ENCODE measurements at regions not wholly inside any gene's neighbourhood (a gene's known extent, or its start where the extent isn't known, plus 50 kb on each side); places are given as distances from the start of the nearest gene placed in this dataset.
"Not testable (repeated sequence)": the region's sequence is repeated elsewhere in the genome, so short reads cannot be mapped to it uniquely, and the experiment has no call there.

DNA sequence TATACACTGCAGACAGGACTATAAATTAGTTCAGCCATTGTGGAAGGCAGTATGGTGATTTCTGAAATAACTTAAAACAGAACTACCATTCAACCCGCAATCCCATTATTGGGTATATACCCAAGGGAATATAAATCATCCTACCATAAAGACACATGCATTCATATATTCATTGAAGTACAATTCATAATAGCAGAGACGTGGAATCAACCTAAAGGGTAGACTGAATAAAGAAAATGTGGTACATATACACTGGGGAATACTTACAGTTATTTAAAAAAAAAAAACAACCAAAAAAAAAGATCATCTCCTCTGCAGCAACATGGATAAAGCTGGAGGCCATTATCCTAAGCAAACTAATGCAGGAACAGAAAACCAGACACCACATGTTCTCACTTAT is 473.9 kb downstream of the TRHDE start:
- DNase-seq (ENCODE audit: extremely low spot score, unreplicated experiment), result no peak
- H3K36me3 Mint-ChIP-seq, result no peaks in the 10 kb centered on the region
- no peaks in the 10 kb centered on the region for H3K9me3 Mint-ChIP-seq
- peaks cover 4% of the 10 kb centered on the region for H3K4me1 Mint-ChIP-seq (ENCODE audit: unreplicated experiment)
- no peaks in the 10 kb centered on the region for H3K27me3 Mint-ChIP-seq
- no peak overlapping the region for H3K27ac Mint-ChIP-seq
- TF ChIP-seq, protein P1, sequence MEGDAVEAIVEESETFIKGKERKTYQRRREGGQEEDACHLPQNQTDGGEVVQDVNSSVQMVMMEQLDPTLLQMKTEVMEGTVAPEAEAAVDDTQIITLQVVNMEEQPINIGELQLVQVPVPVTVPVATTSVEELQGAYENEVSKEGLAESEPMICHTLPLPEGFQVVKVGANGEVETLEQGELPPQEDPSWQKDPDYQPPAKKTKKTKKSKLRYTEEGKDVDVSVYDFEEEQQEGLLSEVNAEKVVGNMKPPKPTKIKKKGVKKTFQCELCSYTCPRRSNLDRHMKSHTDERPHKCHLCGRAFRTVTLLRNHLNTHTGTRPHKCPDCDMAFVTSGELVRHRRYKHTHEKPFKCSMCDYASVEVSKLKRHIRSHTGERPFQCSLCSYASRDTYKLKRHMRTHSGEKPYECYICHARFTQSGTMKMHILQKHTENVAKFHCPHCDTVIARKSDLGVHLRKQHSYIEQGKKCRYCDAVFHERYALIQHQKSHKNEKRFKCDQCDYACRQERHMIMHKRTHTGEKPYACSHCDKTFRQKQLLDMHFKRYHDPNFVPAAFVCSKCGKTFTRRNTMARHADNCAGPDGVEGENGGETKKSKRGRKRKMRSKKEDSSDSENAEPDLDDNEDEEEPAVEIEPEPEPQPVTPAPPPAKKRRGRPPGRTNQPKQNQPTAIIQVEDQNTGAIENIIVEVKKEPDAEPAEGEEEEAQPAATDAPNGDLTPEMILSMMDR (conservative IDR thresholded peaks at IDR 0.05), result no peak
- H3K4me3 Mint-ChIP-seq, result no peak overlapping the region

DNA sequence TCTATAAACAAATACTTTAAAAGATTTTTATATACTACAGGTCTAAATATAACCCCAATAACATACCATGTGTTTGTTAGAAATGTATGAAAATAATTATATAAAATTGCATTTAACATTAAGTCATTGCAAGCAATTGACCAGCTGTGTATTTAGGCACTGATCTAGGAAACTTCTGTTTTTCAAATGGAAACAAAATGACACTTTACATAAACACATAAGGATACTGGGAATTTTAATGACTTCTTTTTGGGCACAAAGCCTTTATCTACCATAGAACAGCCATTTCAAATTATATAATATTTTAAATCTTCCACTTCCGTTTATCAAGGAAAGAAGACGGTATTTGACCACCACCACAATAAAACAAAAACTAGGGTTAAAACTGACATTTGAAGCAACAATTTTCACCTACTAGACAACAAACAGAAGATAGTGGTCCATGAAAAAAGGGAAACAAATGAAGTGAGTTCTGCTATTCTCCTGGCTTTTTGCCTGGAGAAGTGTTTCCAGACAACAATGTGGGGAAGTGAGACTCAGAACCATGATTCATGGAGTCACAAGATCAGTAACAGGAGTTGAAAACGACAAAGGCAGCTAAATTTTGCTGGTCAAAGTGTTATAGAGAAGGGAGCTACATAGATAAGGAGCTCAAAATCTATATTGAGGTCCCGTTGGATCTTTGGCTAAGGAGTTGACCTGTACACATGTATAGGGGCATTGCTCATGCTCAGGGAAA is 475.1 kb downstream of the TRHDE start:
- H3K27ac Mint-ChIP-seq, result no peak overlapping the region
- no peaks in the 10 kb centered on the region for H3K9me3 Mint-ChIP-seq
- TF ChIP-seq, protein P1 (conservative IDR thresholded peaks at IDR 0.05), result no peak
- no peaks in the 10 kb centered on the region for H3K36me3 Mint-ChIP-seq
- DNase-seq (ENCODE audit: extremely low spot score, unreplicated experiment), result no peak
- peaks cover 4% of the 10 kb centered on the region for H3K4me1 Mint-ChIP-seq (ENCODE audit: unreplicated experiment)
- H3K4me3 Mint-ChIP-seq, result no peak overlapping the region
- H3K27me3 Mint-ChIP-seq, result no peaks in the 10 kb centered on the region

GRCh38 chr12:72748971-72749370 is 476.8 kb downstream of the TRHDE start:
- TF ChIP-seq, protein P1 (conservative IDR thresholded peaks at IDR 0.05), result no peak
- Mint-ChIP-seq H3K36me3 (no peaks in the 10 kb centered on the region), H3K9me3 (no peaks in the 10 kb centered on the region), H3K27me3 (no peaks in the 10 kb centered on the region), H3K4me3 (no peak overlapping the region), H3K4me1 (ENCODE audit: unreplicated experiment) (peaks cover 4% of the 10 kb centered on the region), H3K27ac (no peak overlapping the region)
- no peak for DNase-seq (ENCODE audit: extremely low spot score, unreplicated experiment)

- no peak for DNase-seq (ENCODE audit: extremely low spot score, unreplicated experiment)
- Mint-ChIP-seq H3K9me3 (no peaks in the 10 kb centered on the region), H3K4me1 (ENCODE audit: unreplicated experiment) (no peaks in the 10 kb centered on the region), H3K27ac (no peak overlapping the region), H3K4me3 (no peak overlapping the region), H3K36me3 (no peaks in the 10 kb centered on the region), H3K27me3 (no peaks in the 10 kb centered on the region)
- TF ChIP-seq, protein P1 (conservative IDR thresholded peaks at IDR 0.05), result no peak
Measured at GRCh38 chr12:72753571-72753970, 481.4 kb downstream of the TRHDE start.

- H3K4me3 Mint-ChIP-seq; H3K4me1 Mint-ChIP-seq (ENCODE audit: unreplicated experiment); H3K27ac Mint-ChIP-seq; DNase-seq (ENCODE audit: extremely low spot score, unreplicated experiment); H3K27me3 Mint-ChIP-seq; H3K9me3 Mint-ChIP-seq; H3K36me3 Mint-ChIP-seq: not testable (repeated sequence)
Measured at GRCh38 chr12:72754026-72754425, 481.9 kb downstream of the TRHDE start.

DNA sequence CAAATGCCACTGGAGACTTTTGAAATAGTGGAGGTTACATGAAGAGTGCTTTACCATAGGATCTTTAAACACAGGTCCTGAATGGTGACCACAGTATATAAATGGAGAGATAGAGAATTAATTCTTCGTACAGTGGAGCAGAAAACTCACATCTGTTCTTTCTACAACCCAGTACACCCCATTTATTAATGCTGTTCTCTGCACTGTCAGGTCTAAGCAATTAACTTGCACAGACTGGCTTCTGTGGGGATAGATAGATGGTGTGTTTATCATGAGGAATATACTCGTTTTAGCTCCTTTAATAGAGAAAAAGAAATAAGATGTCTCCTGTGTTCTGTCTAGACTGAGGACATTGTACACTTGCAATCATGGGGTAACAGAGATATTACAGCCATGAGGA is 494.3 kb downstream of the TRHDE start:
- Mint-ChIP-seq H3K27me3 (no peaks in the 10 kb centered on the region), H3K4me1 (ENCODE audit: unreplicated experiment) (no peaks in the 10 kb centered on the region), H3K27ac (no peak overlapping the region), H3K36me3 (no peaks in the 10 kb centered on the region), H3K4me3 (no peak overlapping the region), H3K9me3 (no peaks in the 10 kb centered on the region)
- TF ChIP-seq, protein P1 (conservative IDR thresholded peaks at IDR 0.05), result no peak
- DNase-seq (ENCODE audit: extremely low spot score, unreplicated experiment), result no peak

Measured in type B pancreatic cell (in vitro differentiated cells).